Adrenal gland (tissue), 9 donors: ENCODE measurements at regions not wholly inside any gene's neighbourhood (a gene's known extent, or its start where the extent isn't known, plus 50 kb on each side); places are given as distances from the start of the nearest gene placed in this dataset.
A peak's percentile ranks its signal among the peaks of the same experiment; 100 is the strongest.
"Not testable (repeated sequence)": the region's sequence is repeated elsewhere in the genome, so short reads cannot be mapped to it uniquely, and the experiment has no call there.

Source experiments
- DNase-seq, 7 donors: peaks; one replicate each; pipeline ENCODE4 v3.0.0-alpha.2; 2019 to 2020
- H3K27ac ChIP-seq, 5 donors: fragments of 200-600 bp; sonication (generic) in 4 of 5; 1 replicate in 3 of 5; 2 replicates in 2 of 5; pipeline versions ENCODE4 v1.5.1 to v1.8.0; 2016 to 2020; ENCODE audit warnings: mild to moderate bottlenecking in 1 of 5
- H3K27me3 ChIP-seq: fragments of 200-600 bp; 2 replicates; pipeline ENCODE4 v1.8.0; 2021
- H3K36me3 ChIP-seq, 2 donors: fragments of 200-600 bp; replicated peaks in 1 of 2; 1 replicate in 1 of 2; 2 replicates in 1 of 2; pipeline versions ENCODE4 v1.5.1 to v1.8.0; 2018 to 2022
- H3K4me1 ChIP-seq, 2 donors: fragments of 200-600 bp; replicated peaks in 1 of 2; 1 replicate in 1 of 2; 2 replicates in 1 of 2; pipeline versions ENCODE4 v1.5.1 to v1.8.0; 2018 to 2021
- H3K4me3 ChIP-seq, 4 donors: fragments of 200-600 bp; sonication (generic) in 3 of 4; one replicate each; pipeline ENCODE4 v1.5.1; 2016 to 2018
- H3K9me3 ChIP-seq, 3 donors: fragments of 200-600 bp; sonication (generic) in 1 of 3; replicated peaks in 1 of 3; 1 replicate in 2 of 3; 2 replicates in 1 of 3; pipeline versions ENCODE4 v1.5.1 to v1.8.0; 2016 to 2021
- POLR2A ChIP-seq, 2 donors: fragments of 450-650 bp; IDR thresholded peaks; one replicate each; pipeline ENCODE4 v1.6.1; 2017; ENCODE audit warnings: antibody characterized with exemption in 2 of 2, mild to moderate bottlenecking in 2 of 2, moderate library complexity in 1 of 2
- WGBS, 4 donors: extraction: QIAGEN DNeasy Blood & Tissue Kit in 2 of 4; methylation state at CpG; one replicate each; pipeline versions ENCODE4 v1.1.5 to v1.1.7; 2013 to 2017; 5-methylcytosine and 5-hydroxymethylcytosine counted together
- intact Hi-C, 2 donors: fragments of 100-400 bp; cut with DNase I; formaldehyde crosslinking; loops; one replicate each; pipeline versions ENCODE4 v1.14.1 to v1.15.0; 2022 to 2023
- TF ChIP-seq, protein P1 (sequence below), 6 experiments: fragments of 450-650 bp in 4 of 6; fragments of 200-600 bp in 2 of 6; sonication (generic) in 1 of 6; IDR thresholded peaks; 1 replicate in 5 of 6; 2 replicates in 1 of 6; pipeline versions ENCODE4 v1.5.1 to v1.8.0; 2016 to 2021; ENCODE audit warnings: antibody characterized with exemption in 6 of 6, mild to moderate bottlenecking in 2 of 6, moderate library complexity in 1 of 6
- donor health status: healthy with polysubstance abuse.
- donor health status: Bipolar disorder and iron deficiency.
- donor health status: DM: yes; HTN: yes; CAD: no.
- donor health status: DM: no; HTN: no; CAD: no.
- donor health status: DM: no; HTN: no; CAD: no.

DNA sequence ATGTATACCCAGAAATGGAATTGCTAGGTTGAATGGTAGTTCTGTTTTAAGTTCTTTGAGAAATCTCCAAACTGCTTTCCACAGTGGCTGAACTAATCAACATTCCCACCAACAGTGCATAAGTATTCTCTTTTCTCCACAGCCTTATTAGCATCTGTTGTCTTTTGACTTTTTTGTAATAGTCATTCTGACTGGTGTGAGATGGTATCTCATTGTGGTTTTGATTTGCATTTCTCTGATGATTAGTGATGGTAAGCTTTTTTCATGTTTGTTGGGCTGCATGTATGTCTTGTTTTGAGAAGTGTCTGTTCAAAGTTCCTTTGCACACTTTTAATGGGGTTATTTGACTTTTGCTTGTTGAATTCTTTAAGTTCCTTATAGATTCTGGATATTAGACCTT lies 52.4 kb upstream of the EHHADH start:
- H3K9me3 ChIP-seq, H3K4me3 ChIP-seq, H3K4me1 ChIP-seq, H3K36me3 ChIP-seq, intact Hi-C loops, DNase-seq, H3K27ac ChIP-seq, H3K27me3 ChIP-seq: not testable (repeated sequence)

GRCh38 chr3:185306847-185307246 lies 53.0 kb upstream of the EHHADH start:
- H3K4me1 ChIP-seq, result no peaks in the 10 kb centered on the region
- H3K4me3 ChIP-seq, result no peak overlapping the region
- no peaks in the 10 kb centered on the region for H3K36me3 ChIP-seq
- no peak for DNase-seq
- no peaks in the 10 kb centered on the region for H3K9me3 ChIP-seq
- WGBS, 4 donors, result 94 to 99% (median 97%) methylated on average over 3 of the region's 3 CpGs
- TF ChIP-seq POLR2A (IDR thresholded peaks at IDR 0.05), result no peak
- TF ChIP-seq, protein P1, sequence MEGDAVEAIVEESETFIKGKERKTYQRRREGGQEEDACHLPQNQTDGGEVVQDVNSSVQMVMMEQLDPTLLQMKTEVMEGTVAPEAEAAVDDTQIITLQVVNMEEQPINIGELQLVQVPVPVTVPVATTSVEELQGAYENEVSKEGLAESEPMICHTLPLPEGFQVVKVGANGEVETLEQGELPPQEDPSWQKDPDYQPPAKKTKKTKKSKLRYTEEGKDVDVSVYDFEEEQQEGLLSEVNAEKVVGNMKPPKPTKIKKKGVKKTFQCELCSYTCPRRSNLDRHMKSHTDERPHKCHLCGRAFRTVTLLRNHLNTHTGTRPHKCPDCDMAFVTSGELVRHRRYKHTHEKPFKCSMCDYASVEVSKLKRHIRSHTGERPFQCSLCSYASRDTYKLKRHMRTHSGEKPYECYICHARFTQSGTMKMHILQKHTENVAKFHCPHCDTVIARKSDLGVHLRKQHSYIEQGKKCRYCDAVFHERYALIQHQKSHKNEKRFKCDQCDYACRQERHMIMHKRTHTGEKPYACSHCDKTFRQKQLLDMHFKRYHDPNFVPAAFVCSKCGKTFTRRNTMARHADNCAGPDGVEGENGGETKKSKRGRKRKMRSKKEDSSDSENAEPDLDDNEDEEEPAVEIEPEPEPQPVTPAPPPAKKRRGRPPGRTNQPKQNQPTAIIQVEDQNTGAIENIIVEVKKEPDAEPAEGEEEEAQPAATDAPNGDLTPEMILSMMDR (IDR thresholded peaks at IDR 0.05), result no peak
- H3K27ac ChIP-seq, result no peak overlapping the region
- H3K27me3 ChIP-seq, result no peaks in the 10 kb centered on the region
- intact Hi-C loops, result no loop called here

- H3K27me3 ChIP-seq, result no peaks in the 10 kb centered on the region
- H3K4me1 ChIP-seq, result peaks cover under 1 to 4% of the 10 kb centered on the region in 2 donors
- H3K27ac ChIP-seq, result no peak overlapping the region
- no peaks in the 10 kb centered on the region for H3K9me3 ChIP-seq
- no peaks in the 10 kb centered on the region for H3K36me3 ChIP-seq
- H3K4me3 ChIP-seq, result no peak overlapping the region
- no peak for TF ChIP-seq POLR2A (IDR thresholded peaks at IDR 0.05)
- TF ChIP-seq, protein P1 (IDR thresholded peaks at IDR 0.05), result peak; percentile 57 to 82 (median 67)
- DNase-seq, result peak; percentile 56 to 86 (median 63)
- intact Hi-C loops, result no loop called here
- 94 to 100% (median 95%) methylated on average over 2 of the region's 2 CpGs for WGBS, 4 donors
Observed at GRCh38 chr3:185308126-185308754, 54.4 kb upstream of the EHHADH start.

- no peak overlapping the region for H3K4me3 ChIP-seq
- DNase-seq, result peak in 5 of 7 donors; percentile 45 to 79 (median 69)
- H3K27me3 ChIP-seq, result no peaks in the 10 kb centered on the region
- WGBS, 4 donors, result 29 to 44% (median 39%) methylated on average over 4 of the region's 4 CpGs
- peaks cover 6 to 13% of the 10 kb centered on the region in 2 donors for H3K4me1 ChIP-seq
- no peaks in the 10 kb centered on the region for H3K36me3 ChIP-seq
- H3K27ac ChIP-seq, result peak overlapping the region in 2 of 5 donors; percentile 53 to 57
- intact Hi-C loops, result no loop called here
- TF ChIP-seq POLR2A (IDR thresholded peaks at IDR 0.05), result no peak
- TF ChIP-seq, protein P1 (IDR thresholded peaks at IDR 0.05), result no peak
- H3K9me3 ChIP-seq, result no peaks in the 10 kb centered on the region
Observed at GRCh38 chr3:185309302-185309701, 53.6 kb upstream of the MAP3K13 start.

GRCh38 chr3:185309795-185310194 lies 53.1 kb upstream of the MAP3K13 start:
- Histone ChIP-seq H3K4me3 (no peak overlapping the region), H3K4me1 (peaks cover 6 to 15% of the 10 kb centered on the region in 2 donors), H3K9me3 (no peaks in the 10 kb centered on the region), H3K27ac (peak overlapping the region in 2 of 5 donors; percentile 53 to 57), H3K27me3 (no peaks in the 10 kb centered on the region), H3K36me3 (no peaks in the 10 kb centered on the region)
- no peak for TF ChIP-seq POLR2A (IDR thresholded peaks at IDR 0.05)
- TF ChIP-seq, protein P1 (IDR thresholded peaks at IDR 0.05), result no peak
- intact Hi-C loops, result no loop called here
- 72 to 88% (median 84%) methylated on average over 3 of the region's 3 CpGs for WGBS, 4 donors
- DNase-seq, result no peak
